PFSK-1 (cell line): ENCODE measurements at regions not wholly inside any gene's neighbourhood (a gene's known extent, or its start where the extent isn't known, plus 50 kb on each side); places are given as distances from the start of the nearest gene placed in this dataset.

Experiments used
- FOXP2 ChIP-seq: optimal IDR thresholded peaks from 2 replicates; pipeline ENCODE3; 2011; ENCODE audit warnings: borderline replicate concordance, control low read depth, inconsistent platforms; ENCODE audit not compliant: insufficient read depth; ENCODE audit errors: extremely low read length, extremely low read depth
- POLR2AphosphoS5 ChIP-seq: IDR thresholded peaks from 2 replicates; pipeline ENCODE4 v1.6.1; 2012; ENCODE audit warnings: low read depth, mild to moderate bottlenecking, control low read depth, low read length, moderate library complexity
- REST ChIP-seq, 2 experiments: IDR thresholded peaks; 2 replicates each; pipeline versions ENCODE4 v1.6.1 to v1.8.0; 2011 to 2012; ENCODE audit warnings: low read depth in 2 of 2, low read length in 2 of 2, control low read depth in 1 of 2, inconsistent platforms in 1 of 2, mild to moderate bottlenecking in 1 of 2, moderate library complexity in 1 of 2; ENCODE audit not compliant: insufficient read depth in 1 of 2
- SIN3A ChIP-seq: IDR thresholded peaks from 2 replicates; pipeline ENCODE4 v1.6.1; 2012; ENCODE audit warnings: mild to moderate bottlenecking, low read length, moderate library complexity, borderline replicate concordance; ENCODE audit not compliant: insufficient read depth
- TAF1 ChIP-seq: IDR thresholded peaks from 2 replicates; pipeline ENCODE4 v1.6.1; 2012; ENCODE audit warnings: low read length, control low read depth, borderline replicate concordance; ENCODE audit not compliant: insufficient read depth

GRCh38 chr12:124477107-124477915, 90.1 kb downstream of the NCOR2 start:
- TF ChIP-seq TAF1 (no peak), SIN3A (no peak), POLR2AphosphoS5 (no peak), REST (IDR thresholded peaks at IDR 0.05; ENCODE audit: insufficient read depth in 1 of 2, low read depth in 2 of 2, low read length in 2 of 2) (no peak), FOXP2 (no peak)

- TF ChIP-seq REST (IDR thresholded peaks at IDR 0.05; ENCODE audit: insufficient read depth in 1 of 2, low read depth in 2 of 2, low read length in 2 of 2) (no peak), SIN3A (no peak), FOXP2 (no peak), POLR2AphosphoS5 (no peak), TAF1 (no peak)
Observed at GRCh38 chr12:124476011-124476400, 91.4 kb downstream of the NCOR2 start.

- no peak for TF ChIP-seq SIN3A
- no peak for TF ChIP-seq REST (IDR thresholded peaks at IDR 0.05; ENCODE audit: insufficient read depth in 1 of 2, low read depth in 2 of 2, low read length in 2 of 2)
- no peak for TF ChIP-seq FOXP2
- no peak for TF ChIP-seq POLR2AphosphoS5
Observed at GRCh38 chr12:124475295-124476010, 92.0 kb downstream of the NCOR2 start.

- no peak for TF ChIP-seq FOXP2
- no peak for TF ChIP-seq SIN3A
- no peak for TF ChIP-seq TAF1
- TF ChIP-seq POLR2AphosphoS5 = no peak
- TF ChIP-seq REST (IDR thresholded peaks at IDR 0.05; ENCODE audit: insufficient read depth in 1 of 2, low read depth in 2 of 2, low read length in 2 of 2) = no peak
Observed at GRCh38 chr12:124474709-124475108, 92.7 kb downstream of the NCOR2 start.
